AG04449 (cell line): ENCODE measurements at regions not wholly inside any gene's neighbourhood (a gene's known extent, or its start where the extent isn't known, plus 50 kb on each side); places are given as distances from the start of the nearest gene placed in this dataset.

Experiments used
- CTCF ChIA-PET: fragments of 350-600 bp; formaldehyde crosslinking; extraction: SDS; loops from one replicate; lab custom pipeline; 2021; ENCODE audit warnings: antibody characterized with exemption; lab: Yijun Ruan, JAX
- POLR2A ChIA-PET: fragments of 400-600, 350-600 bp; formaldehyde crosslinking; extraction: SDS; loops from one replicate; lab custom pipeline; 2020; ENCODE audit warnings: antibody characterized with exemption, inconsistent platforms; lab: Yijun Ruan, JAX
- DNase-seq: peaks from one replicate; pipeline ENCODE4 v3.0.0-alpha.2; 2010; ENCODE audit warnings: low read depth, low spot score
- H3K4me3 ChIP-seq: 2 replicates; pipeline ENCODE4 v1.5.1; 2011; ENCODE audit warnings: low read depth, mild to moderate bottlenecking, control low read depth, low read length
- CTCF ChIP-seq: IDR thresholded peaks from one replicate; pipeline ENCODE4 v1.5.1; 2011; ENCODE audit warnings: mild to moderate bottlenecking, moderate library complexity, low read length, control low read depth, inconsistent platforms; ENCODE audit not compliant: insufficient read depth; ENCODE audit errors: missing control alignments

- DNase-seq, result no peak
- ChIA-PET CTCF (interaction anchor here (1.1 to 4.2 kb wide), 3 partner anchors 16 to 1288 kb away, joined by 3 to 20 read pairs (median 3); no protein-coding TSS in a partner anchor), POLR2A (no interaction called here)
- no peak overlapping the region for H3K4me3 ChIP-seq
- TF ChIP-seq CTCF, result no peak
These were observed 237.6 kb upstream of the CCDC179 start for GRCh38 chr11:23097891-23098290.

- H3K4me3 ChIP-seq, result no peak overlapping the region
- ChIA-PET CTCF (interaction anchor here (4.2 kb wide), 1 partner anchor 15 kb away, joined by 20 read pairs; no protein-coding TSS in a partner anchor), POLR2A (no interaction called here)
- no peak for TF ChIP-seq CTCF
- DNase-seq, result no peak
These were observed 239.0 kb upstream of the CCDC179 start for GRCh38 chr11:23099256-23099655.

DNA sequence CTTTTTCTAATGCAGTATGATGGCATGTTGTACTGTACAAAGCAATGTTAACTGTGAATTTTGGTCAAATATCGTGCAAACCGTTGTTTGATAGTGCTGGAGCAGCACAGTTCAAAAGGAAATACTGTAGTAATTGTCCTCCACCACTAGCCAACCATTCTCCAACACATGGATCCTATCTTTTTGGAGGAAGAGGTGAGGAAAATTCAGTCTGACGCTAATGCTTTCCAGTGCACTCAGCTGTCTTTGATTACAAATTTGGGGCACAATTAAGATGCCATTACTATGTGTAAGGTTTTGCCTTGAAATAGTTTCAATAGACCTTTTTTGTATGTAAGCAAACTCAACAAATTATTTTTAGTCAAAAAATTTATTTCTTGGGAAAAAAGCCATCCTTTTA lies 240.5 kb upstream of the CCDC179 start:
- no peak for TF ChIP-seq CTCF
- no peak overlapping the region for H3K4me3 ChIP-seq
- no peak for DNase-seq
- CTCF ChIA-PET, result no interaction called here
- POLR2A ChIA-PET, result no interaction called here

DNA sequence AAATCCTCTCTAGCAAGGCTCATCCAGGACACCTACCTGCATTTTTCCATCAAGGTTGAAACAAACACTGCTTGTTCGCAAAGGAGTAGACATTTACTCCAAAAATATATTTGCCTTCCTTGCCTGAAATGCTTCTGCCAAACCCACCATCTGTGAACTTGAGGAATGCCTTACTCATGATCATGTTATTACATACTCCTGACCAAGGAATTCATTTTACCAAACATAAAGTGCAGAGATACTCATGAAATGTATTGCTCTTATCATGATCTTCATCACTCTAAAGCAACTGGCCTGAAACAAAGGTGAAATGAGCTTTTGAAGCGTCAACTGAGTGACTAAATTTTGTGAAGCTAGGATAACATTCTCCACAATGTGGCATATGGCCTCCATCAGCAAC lies 243.1 kb upstream of the CCDC179 start:
- POLR2A ChIA-PET, result no interaction called here
- peak; percentile 23 for DNase-seq
- CTCF ChIA-PET, result interaction anchor here (1.6 to 3.0 kb wide), 2 partner anchors 10 to 436 kb away, joined by 3 to 9 read pairs; no protein-coding TSS in a partner anchor
- TF ChIP-seq CTCF, result no peak
- no peak overlapping the region for H3K4me3 ChIP-seq

GRCh38 chr11:23111527-23111926 lies 251.3 kb upstream of the CCDC179 start:
- TF ChIP-seq CTCF, result no peak
- H3K4me3 ChIP-seq, result no peak overlapping the region
- no peak for DNase-seq

DNA sequence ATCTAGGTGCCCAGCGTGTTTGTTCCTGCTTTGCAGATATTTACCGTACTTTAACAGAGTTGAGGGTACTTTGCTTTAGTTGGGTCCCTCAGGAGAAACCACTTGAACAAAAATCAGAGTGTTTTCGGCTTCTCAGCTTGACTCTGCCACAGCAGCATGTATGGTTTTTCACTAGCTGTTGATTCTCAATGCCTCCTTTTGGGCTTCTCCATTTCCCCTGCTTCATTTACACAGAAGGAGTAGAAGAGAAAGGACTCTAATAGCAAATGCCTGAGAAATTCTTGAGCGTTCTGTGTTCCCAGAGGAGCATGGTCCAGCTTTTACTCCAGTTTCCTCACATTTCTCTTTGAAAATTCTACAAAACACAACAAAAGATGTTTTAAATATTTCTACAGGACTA lies 252.1 kb upstream of the CCDC179 start:
- CTCF ChIA-PET, result interaction anchor here (0.9 to 5.5 kb wide), 7 partner anchors 15 to 1273 kb away, joined by 3 to 20 read pairs (median 8); no protein-coding TSS in a partner anchor
- no peak for TF ChIP-seq CTCF

More at GRCh38 chr11:23111527-23111926, 251.3 kb upstream of the CCDC179 start:
- ChIA-PET POLR2A (no interaction called here), CTCF (interaction anchor here (1.0 to 5.5 kb wide), 4 partner anchors 15 to 234 kb away, joined by 3 to 19 read pairs (median 8); no protein-coding TSS in a partner anchor)

More for the DNA sequence above, 252.1 kb upstream of the CCDC179 start:
- POLR2A ChIA-PET, result no interaction called here
- no peak for DNase-seq
- no peak overlapping the region for H3K4me3 ChIP-seq
